Right cardiac atrium (tissue), 5 donors: ENCODE measurements at regions not wholly inside any gene's neighbourhood (a gene's known extent, or its start where the extent isn't known, plus 50 kb on each side); places are given as distances from the start of the nearest gene placed in this dataset.
A peak's percentile ranks its signal among the peaks of the same experiment; 100 is the strongest.

Experiments
- ATAC-seq, 2 donors: fragments of 200-7000 bp; cut with Tn5 transposase; one replicate each; pipeline versions ENCODE4 v1.8.0 to v1.9.1; 2020; ENCODE audit warnings: moderate library complexity in 2 of 2, mild to moderate bottlenecking in 1 of 2
- DNase-seq, 3 donors: peaks; one replicate each; pipeline ENCODE4 v3.0.0-alpha.2; 2020
- H3K27ac ChIP-seq: one replicate; pipeline ENCODE4 v1.5.1; 2013; ENCODE audit warnings: mild to moderate bottlenecking, low read length, control low read depth, moderate library complexity
- H3K27me3 ChIP-seq: one replicate; pipeline ENCODE4 v1.6.1; 2013; ENCODE audit not compliant: control insufficient read depth, insufficient read depth
- H3K4me1 ChIP-seq: one replicate; pipeline ENCODE4 v1.6.1; 2013; ENCODE audit warnings: low read length; ENCODE audit not compliant: control insufficient read depth, insufficient read depth
- H3K4me3 ChIP-seq: one replicate; pipeline ENCODE4 v1.5.1; 2013; ENCODE audit warnings: low read length, control low read depth
- H3K9me3 ChIP-seq: one replicate; pipeline ENCODE4 v1.6.1; 2013; ENCODE audit warnings: low read length; ENCODE audit not compliant: control insufficient read depth
- WGBS: extraction: QIAGEN DNeasy Blood & Tissue Kit; methylation state at CpG from one replicate; pipeline ENCODE4 v1.1.7; 2013; 5-methylcytosine and 5-hydroxymethylcytosine counted together
- intact Hi-C, 4 donors: fragments of 100-400 bp; cut with DNase I; formaldehyde crosslinking; loops; one replicate each; pipeline versions ENCODE4 v1.11.0 to v1.14.0; 2022 to 2023
- donor health status: healthy with polysubstance abuse.
- donor health status: DM: no; HTN: yes; CAD: no.
- donor health status: DM: no; HTN: no; CAD: no.
- donor health status: DM: no; HTN: yes; CAD: no; lungs with severe emphysema.
- donor health status: DM: yes; HTN: yes; CAD: no.

DNA sequence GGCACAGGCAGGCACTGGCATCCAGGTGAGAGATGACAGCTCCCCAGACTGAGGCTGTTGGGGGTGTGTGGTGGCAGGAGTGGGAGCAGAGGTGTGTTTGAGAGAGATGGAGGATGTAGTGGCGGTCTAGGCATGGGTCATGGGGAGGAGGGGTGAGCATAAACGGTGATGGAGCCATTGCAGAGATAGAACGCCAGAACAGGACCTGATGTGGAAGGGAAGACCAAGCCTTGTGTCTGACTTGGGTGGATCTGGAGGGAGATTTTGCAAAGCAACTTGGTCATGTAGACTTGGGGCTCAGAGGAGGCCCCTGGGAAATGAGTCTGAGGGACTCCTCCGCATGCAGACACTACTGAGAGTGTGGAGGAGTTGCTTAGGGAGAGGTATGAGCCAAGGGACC lies 50.0 kb upstream of the CLDN5 start:
- H3K9me3 ChIP-seq = no peaks in the 10 kb centered on the region
- H3K4me3 ChIP-seq = no peak overlapping the region
- no peak for DNase-seq
- H3K27me3 ChIP-seq = no peaks in the 10 kb centered on the region
- no peak overlapping the region for H3K27ac ChIP-seq
- intact Hi-C loops = no loop called here
- 92% methylated on average over 4 of the region's 4 CpGs for WGBS
- H3K4me1 ChIP-seq = peaks cover 2% of the 10 kb centered on the region
- ATAC-seq = no peak

DNA sequence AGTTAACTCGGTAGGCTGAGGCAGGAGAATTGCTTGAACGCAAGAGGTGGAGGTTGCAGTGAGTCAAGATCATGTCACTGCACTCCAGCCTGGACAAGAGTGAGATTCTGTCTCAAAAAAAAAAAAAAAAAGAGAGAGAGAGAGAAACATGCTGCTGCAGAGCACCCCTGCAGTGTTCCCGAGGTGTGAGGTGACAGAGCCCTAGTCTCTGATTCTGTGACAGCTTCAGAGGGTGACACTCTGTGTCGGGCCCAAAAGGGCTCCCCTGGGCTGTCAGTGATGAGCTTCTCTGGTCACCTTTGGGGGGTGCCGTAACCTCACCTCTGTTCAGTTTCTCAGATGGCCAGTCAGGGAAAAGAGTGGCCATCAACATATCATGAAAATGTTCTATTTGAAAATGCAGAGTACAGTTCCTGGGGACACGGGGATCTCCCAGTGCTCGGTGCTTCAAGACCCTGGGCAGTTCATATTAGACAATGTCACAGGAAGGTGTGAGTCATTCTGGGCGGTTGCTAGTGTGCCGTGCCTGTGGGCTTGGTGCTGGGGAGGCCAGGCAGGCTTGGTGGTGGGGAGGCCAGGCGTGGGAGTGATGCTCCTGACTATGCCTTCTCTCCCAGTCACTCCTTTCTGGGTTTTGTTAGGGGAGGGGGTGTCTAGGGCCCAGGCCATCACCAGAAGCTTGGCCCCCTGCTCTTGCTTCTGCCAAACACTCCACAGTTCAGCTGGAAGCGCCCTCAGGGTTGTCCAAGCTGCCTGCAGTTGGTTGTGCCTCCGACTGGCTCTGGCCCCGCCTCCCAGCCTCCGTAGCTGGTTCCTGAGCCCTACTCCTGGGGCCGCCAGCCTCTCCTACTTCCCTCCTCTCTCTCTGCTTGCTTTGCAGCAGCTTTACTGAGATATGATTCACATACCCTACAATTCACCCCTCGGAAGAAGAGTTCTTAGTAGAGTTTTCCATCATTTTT lies 52.5 kb upstream of the CLDN5 start:
- intact Hi-C loops = no loop called here

DNA sequence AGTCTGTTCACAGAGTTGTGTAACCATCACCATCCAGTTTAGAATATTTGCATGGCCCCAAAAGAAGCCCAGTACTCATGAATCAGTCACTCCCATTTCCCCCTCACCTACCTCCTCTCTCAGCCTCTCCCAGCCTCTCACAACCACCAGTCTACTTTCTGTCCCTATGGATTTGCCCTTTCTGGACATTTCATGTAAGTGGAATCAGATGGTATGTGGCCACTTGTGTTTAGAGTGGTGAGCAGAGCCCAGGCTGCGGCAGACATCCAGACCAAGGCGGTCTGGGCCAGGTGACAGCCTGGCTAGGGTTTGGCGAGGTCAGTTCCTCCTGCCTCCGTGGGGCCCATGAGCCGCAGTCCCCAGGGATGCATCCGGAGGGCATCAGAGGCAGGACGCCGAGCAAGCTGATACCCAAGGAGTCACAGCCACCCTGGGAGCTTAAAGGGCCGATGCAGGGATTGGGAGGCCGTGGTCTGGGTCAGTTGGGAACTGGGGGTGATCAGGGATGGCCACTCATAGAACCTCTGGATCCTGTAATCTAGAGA lies 53.3 kb upstream of the CLDN5 start:
- H3K27me3 ChIP-seq = no peaks in the 10 kb centered on the region
- no peak for ATAC-seq
- H3K9me3 ChIP-seq = no peaks in the 10 kb centered on the region
- H3K27ac ChIP-seq = no peak overlapping the region
- no peaks in the 10 kb centered on the region for H3K4me1 ChIP-seq
- WGBS = 67% methylated on average over 10 of the region's 10 CpGs
- DNase-seq = no peak
- H3K4me3 ChIP-seq = no peak overlapping the region
- intact Hi-C loops = no loop called here

More for the DNA sequence above, 52.5 kb upstream of the CLDN5 start:
- DNase-seq (peak in 1 of 3 donors; percentile 27), ATAC-seq (peak; percentile 53 to 81)
- Histone ChIP-seq H3K4me1 (no peaks in the 10 kb centered on the region), H3K4me3 (no peak overlapping the region), H3K27me3 (no peaks in the 10 kb centered on the region), H3K9me3 (no peaks in the 10 kb centered on the region), H3K27ac (peak overlapping the region; percentile 70)
- 43% methylated on average over 16 of the region's 16 CpGs for WGBS

- DNase-seq (no peak), ATAC-seq (no peak)
- 77% methylated on average over 11 of the region's 11 CpGs for WGBS
- Histone ChIP-seq H3K27me3 (no peaks in the 10 kb centered on the region), H3K9me3 (no peaks in the 10 kb centered on the region), H3K4me1 (no peaks in the 10 kb centered on the region), H3K27ac (no peak overlapping the region), H3K4me3 (no peak overlapping the region)
- intact Hi-C loops = no loop called here
Measured at GRCh38 chr22:19578180-19579004, 54.2 kb upstream of the CLDN5 start.

GRCh38 chr22:19579115-19579811 lies 55.1 kb upstream of the CLDN5 start:
- ATAC-seq = no peak
- no peak overlapping the region for H3K4me3 ChIP-seq
- no peak overlapping the region for H3K27ac ChIP-seq
- H3K9me3 ChIP-seq = no peaks in the 10 kb centered on the region
- no peaks in the 10 kb centered on the region for H3K27me3 ChIP-seq
- intact Hi-C loops = no loop called here
- 68% methylated on average over 4 of the region's 4 CpGs for WGBS
- H3K4me1 ChIP-seq = no peaks in the 10 kb centered on the region
- DNase-seq = no peak

GRCh38 chr22:19579880-19580279 lies 55.7 kb upstream of the CLDN5 start:
- Histone ChIP-seq H3K4me3 (no peak overlapping the region), H3K27me3 (no peaks in the 10 kb centered on the region), H3K27ac (no peak overlapping the region), H3K4me1 (no peaks in the 10 kb centered on the region), H3K9me3 (no peaks in the 10 kb centered on the region)
- ATAC-seq = peak in 1 of 2 donors; percentile 51
- no peak for DNase-seq
- intact Hi-C loops = no loop called here
- WGBS = 41% methylated on average over 12 of the region's 12 CpGs

GRCh38 chr22:19580291-19580890 lies 56.2 kb upstream of the CLDN5 start:
- 70% methylated on average over 5 of the region's 5 CpGs for WGBS
- H3K27ac ChIP-seq = no peak overlapping the region

GRCh38 chr22:19582033-19582693 lies 58.0 kb upstream of the CLDN5 start:
- DNase-seq (no peak), ATAC-seq (no peak)
- 89% methylated on average over 17 of the region's 17 CpGs for WGBS
- intact Hi-C loops = no loop called here
- H3K4me1 ChIP-seq = no peaks in the 10 kb centered on the region
- no peak overlapping the region for H3K27ac ChIP-seq
- no peaks in the 10 kb centered on the region for H3K27me3 ChIP-seq
- H3K4me3 ChIP-seq = no peak overlapping the region
- H3K9me3 ChIP-seq = no peaks in the 10 kb centered on the region

More at GRCh38 chr22:19580291-19580890, 56.2 kb upstream of the CLDN5 start:
- Histone ChIP-seq H3K4me3 (no peak overlapping the region), H3K27me3 (no peaks in the 10 kb centered on the region), H3K9me3 (no peaks in the 10 kb centered on the region), H3K4me1 (no peaks in the 10 kb centered on the region)
- ATAC-seq (no peak), DNase-seq (no peak)
- intact Hi-C loops = no loop called here

DNA sequence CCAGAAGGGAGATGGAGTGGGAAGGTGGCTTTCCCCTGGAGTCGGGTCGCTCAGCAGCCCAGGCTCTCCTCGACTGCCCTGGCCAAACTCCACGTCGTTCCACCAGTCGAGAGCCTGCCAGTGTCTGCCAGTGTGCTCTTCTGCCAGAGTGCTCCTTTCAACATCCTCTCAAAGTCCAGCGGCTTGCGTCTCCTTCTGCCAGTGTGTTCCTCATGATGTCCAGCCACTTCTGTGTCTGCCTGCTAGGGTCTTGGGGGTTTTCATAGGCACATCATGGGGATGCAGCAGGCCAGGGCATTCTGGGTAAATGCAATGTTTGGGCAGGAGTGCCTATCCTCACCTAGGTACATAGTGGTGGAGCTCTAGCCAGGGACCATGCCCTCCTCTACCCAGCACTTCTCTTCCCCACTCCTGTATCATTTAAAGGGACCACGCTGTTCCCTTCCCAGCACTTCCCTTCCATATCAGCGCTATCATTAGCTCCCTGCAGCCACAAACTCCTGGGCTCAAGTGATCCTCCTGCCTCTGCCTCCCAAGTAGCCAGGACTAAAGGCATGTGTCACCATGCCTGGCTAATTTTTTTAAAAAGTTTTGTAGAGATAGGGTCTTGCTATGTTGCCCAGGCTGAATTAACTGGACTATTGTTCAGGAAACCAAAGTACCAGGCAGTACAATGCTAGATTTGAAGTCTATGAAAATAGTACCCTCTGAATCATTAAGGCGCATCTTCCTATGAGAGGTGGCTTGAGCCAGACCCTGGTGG lies 62.9 kb upstream of the CLDN5 start:
- no peak overlapping the region for H3K4me3 ChIP-seq
- DNase-seq (no peak), ATAC-seq (no peak)
- no peaks in the 10 kb centered on the region for H3K4me1 ChIP-seq
- 77% methylated on average over 11 of the region's 11 CpGs for WGBS
- no peaks in the 10 kb centered on the region for H3K9me3 ChIP-seq
- intact Hi-C loops = no loop called here
- H3K27ac ChIP-seq = no peak overlapping the region
- peaks cover 2% of the 10 kb centered on the region for H3K27me3 ChIP-seq
